HG03354 (cell line): ENCODE measurements at regions not wholly inside any gene's neighbourhood (a gene's known extent, or its start where the extent isn't known, plus 50 kb on each side); places are given as distances from the start of the nearest gene placed in this dataset.

Experiments
- ATAC-seq: cut with Tn5 transposase; IDR thresholded peaks from one replicate; pipeline ENCODE4 v1.9.1; 2021; ENCODE audit warnings: mild to moderate bottlenecking; ENCODE audit not compliant: unreplicated experiment, poor library complexity, severe bottlenecking

GRCh38 chr20:51227744-51228143 lies 204.8 kb upstream of the KCNG1 start:
- ATAC-seq, result no peak

GRCh38 chr20:51223183-51223720 lies 200.3 kb upstream of the KCNG1 start:
- ATAC-seq, result no peak

GRCh38 chr20:51221791-51222408 lies 199.0 kb upstream of the KCNG1 start:
- no peak for ATAC-seq

- ATAC-seq, result no peak
Measured at GRCh38 chr20:51221103-51221502, 198.2 kb upstream of the KCNG1 start.

GRCh38 chr20:51220293-51220706 lies 197.4 kb upstream of the KCNG1 start:
- no peak for ATAC-seq

GRCh38 chr20:51219544-51219943 lies 196.6 kb upstream of the KCNG1 start:
- ATAC-seq, result no peak

- no peak for ATAC-seq
Measured at GRCh38 chr20:51218603-51219002, 195.7 kb upstream of the KCNG1 start.

GRCh38 chr20:51217347-51218045 lies 194.6 kb upstream of the KCNG1 start:
- ATAC-seq, result no peak

GRCh38 chr20:51216850-51217249 lies 193.9 kb upstream of the KCNG1 start:
- ATAC-seq, result no peak

- ATAC-seq, result no peak
Measured at GRCh38 chr20:51212816-51213215, 189.9 kb upstream of the KCNG1 start.

GRCh38 chr20:51211191-51211590 lies 188.3 kb upstream of the KCNG1 start:
- ATAC-seq, result no peak

GRCh38 chr20:51210084-51210483 lies 187.2 kb upstream of the KCNG1 start:
- ATAC-seq, result no peak

GRCh38 chr20:51208162-51208561 lies 185.3 kb upstream of the KCNG1 start:
- ATAC-seq, result no peak

- ATAC-seq, result no peak
Measured at GRCh38 chr20:51206032-51206662, 183.2 kb upstream of the KCNG1 start.

GRCh38 chr20:51204794-51205193 lies 181.9 kb upstream of the KCNG1 start:
- ATAC-seq, result no peak

- no peak for ATAC-seq
Measured at GRCh38 chr20:51204051-51204715, 181.3 kb upstream of the KCNG1 start.

GRCh38 chr20:51202304-51202703 lies 179.4 kb upstream of the KCNG1 start:
- no peak for ATAC-seq

- no peak for ATAC-seq
Measured at GRCh38 chr20:51199920-51200319, 177.0 kb upstream of the KCNG1 start.

- ATAC-seq, result no peak
Measured at GRCh38 chr20:51198876-51199523, 176.1 kb upstream of the KCNG1 start.

GRCh38 chr20:51198238-51198637 lies 175.3 kb upstream of the KCNG1 start:
- ATAC-seq, result no peak
